Lung (tissue), 11 donors: ENCODE measurements at regions not wholly inside any gene's neighbourhood (a gene's known extent, or its start where the extent isn't known, plus 50 kb on each side); places are given as distances from the start of the nearest gene placed in this dataset.

Experiments used
- ATAC-seq: fragments of 200-7000 bp; cut with Tn5 transposase; one replicate; pipeline ENCODE4 v1.9.1; 2020; ENCODE audit warnings: moderate number of reproducible peaks; ENCODE audit not compliant: insufficient read depth, low FRiP score
- DNase-seq, 3 donors: peaks; one replicate each; pipeline ENCODE4 v3.0.0-alpha.2; 2013 to 2017
- H3K27ac ChIP-seq, 2 donors: one replicate each; pipeline ENCODE4 v1.5.1; 2013; ENCODE audit warnings: mild to moderate bottlenecking in 2 of 2, moderate library complexity in 2 of 2, control low read depth in 1 of 2, inconsistent platforms in 1 of 2, low read depth in 1 of 2, low read length in 1 of 2
- H3K27me3 ChIP-seq, 3 donors: one replicate each; pipeline ENCODE4 v1.5.1; 2013; ENCODE audit warnings: low read length in 2 of 3; ENCODE audit not compliant: control insufficient read depth in 3 of 3, insufficient read depth in 3 of 3
- H3K36me3 ChIP-seq, 4 donors: one replicate each; pipeline ENCODE4 v1.5.1; 2013; ENCODE audit warnings: low read length in 4 of 4, mild to moderate bottlenecking in 1 of 4, moderate library complexity in 1 of 4; ENCODE audit not compliant: control insufficient read depth in 4 of 4, insufficient read depth in 4 of 4
- H3K4me1 ChIP-seq, 5 donors: one replicate each; pipeline ENCODE4 v1.5.1; 2013; ENCODE audit warnings: low read length in 5 of 5, mild to moderate bottlenecking in 2 of 5, moderate library complexity in 1 of 5; ENCODE audit not compliant: control insufficient read depth in 5 of 5, insufficient read depth in 5 of 5
- H3K4me3 ChIP-seq: one replicate; pipeline ENCODE4 v1.5.1; 2013; ENCODE audit warnings: mild to moderate bottlenecking, control low read depth, moderate library complexity
- H3K9ac ChIP-seq, 2 donors: one replicate each; pipeline ENCODE4 v1.5.1; 2013; ENCODE audit warnings: low read length in 2 of 2, control low read depth in 1 of 2; ENCODE audit not compliant: insufficient read depth in 1 of 2
- H3K9me3 ChIP-seq, 4 donors: one replicate each; pipeline ENCODE4 v1.5.1; 2013; ENCODE audit warnings: low read length in 3 of 4, mild to moderate bottlenecking in 1 of 4, moderate library complexity in 1 of 4; ENCODE audit not compliant: control insufficient read depth in 4 of 4, insufficient read depth in 3 of 4
- WGBS, 2 donors: extraction: QIAGEN DNeasy Blood & Tissue Kit; methylation state at CpG; one replicate each; pipeline ENCODE4 v1.1.7; 2013; 5-methylcytosine and 5-hydroxymethylcytosine counted together
- TF ChIP-seq, protein P1 (sequence below): IDR thresholded peaks from 2 replicates; pipeline ENCODE4 v1.5.1; 2012; ENCODE audit warnings: mild to moderate bottlenecking; ENCODE audit errors: control extremely low read depth, extremely low read depth
- donor health status: control.
- donor health status: control.
- donor health status: Bipolar disorder and iron deficiency.
- donor health status: healthy.
- donor health status: DM: yes; HTN: yes; CAD: no.

DNA sequence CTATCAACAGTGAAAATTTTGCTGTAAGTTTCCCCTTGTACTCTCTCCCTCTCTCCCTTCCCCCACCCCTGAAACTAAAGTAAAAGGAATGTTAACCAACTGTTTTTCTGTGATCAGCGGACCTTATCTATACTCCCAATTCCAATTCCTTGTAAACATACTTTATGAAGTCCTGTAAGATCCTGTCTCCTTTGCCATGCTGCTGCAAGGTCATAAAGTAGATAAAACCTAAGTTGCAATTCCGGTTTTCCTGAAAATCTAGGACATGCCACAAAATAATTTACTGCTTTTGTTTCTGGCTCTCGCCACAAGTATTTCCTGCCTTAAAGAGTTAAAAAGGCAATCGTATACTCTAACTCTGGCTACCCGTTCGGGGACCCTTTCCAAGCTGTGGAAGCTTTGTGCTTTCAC is 1469.0 kb downstream of the LRRC4C start:
- TF ChIP-seq, protein P1, sequence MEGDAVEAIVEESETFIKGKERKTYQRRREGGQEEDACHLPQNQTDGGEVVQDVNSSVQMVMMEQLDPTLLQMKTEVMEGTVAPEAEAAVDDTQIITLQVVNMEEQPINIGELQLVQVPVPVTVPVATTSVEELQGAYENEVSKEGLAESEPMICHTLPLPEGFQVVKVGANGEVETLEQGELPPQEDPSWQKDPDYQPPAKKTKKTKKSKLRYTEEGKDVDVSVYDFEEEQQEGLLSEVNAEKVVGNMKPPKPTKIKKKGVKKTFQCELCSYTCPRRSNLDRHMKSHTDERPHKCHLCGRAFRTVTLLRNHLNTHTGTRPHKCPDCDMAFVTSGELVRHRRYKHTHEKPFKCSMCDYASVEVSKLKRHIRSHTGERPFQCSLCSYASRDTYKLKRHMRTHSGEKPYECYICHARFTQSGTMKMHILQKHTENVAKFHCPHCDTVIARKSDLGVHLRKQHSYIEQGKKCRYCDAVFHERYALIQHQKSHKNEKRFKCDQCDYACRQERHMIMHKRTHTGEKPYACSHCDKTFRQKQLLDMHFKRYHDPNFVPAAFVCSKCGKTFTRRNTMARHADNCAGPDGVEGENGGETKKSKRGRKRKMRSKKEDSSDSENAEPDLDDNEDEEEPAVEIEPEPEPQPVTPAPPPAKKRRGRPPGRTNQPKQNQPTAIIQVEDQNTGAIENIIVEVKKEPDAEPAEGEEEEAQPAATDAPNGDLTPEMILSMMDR = no peak
- H3K27ac ChIP-seq = no peak overlapping the region
- 9 to 19% methylated on average over 6 of the region's 6 CpGs for WGBS, 2 donors
- DNase-seq = peak in 2 of 3 donors; percentile 35 to 42
- no peak for ATAC-seq
- no peaks in the 10 kb centered on the region for H3K36me3 ChIP-seq
- no peaks in the 10 kb centered on the region for H3K27me3 ChIP-seq
- H3K9me3 ChIP-seq = peaks cover 0 to 1% (median 0%) of the 10 kb centered on the region in 4 donors
- no peak overlapping the region for H3K9ac ChIP-seq
- H3K4me3 ChIP-seq = no peak overlapping the region
- H3K4me1 ChIP-seq = peaks cover 0 to 5% (median 0%) of the 10 kb centered on the region in 5 donors

GRCh38 chr11:39975091-39975490 is 1484.4 kb downstream of the LRRC4C start:
- TF ChIP-seq, protein P1 = no peak
- Histone ChIP-seq H3K27me3 (no peaks in the 10 kb centered on the region), H3K27ac (no peak overlapping the region), H3K9me3 (no peaks in the 10 kb centered on the region), H3K4me3 (no peak overlapping the region), H3K4me1 (no peaks in the 10 kb centered on the region), H3K9ac (no peak overlapping the region), H3K36me3 (no peaks in the 10 kb centered on the region)
- 92 to 94% methylated on average over 1 of the region's 1 CpG for WGBS, 2 donors
- DNase-seq (no peak), ATAC-seq (no peak)

DNA sequence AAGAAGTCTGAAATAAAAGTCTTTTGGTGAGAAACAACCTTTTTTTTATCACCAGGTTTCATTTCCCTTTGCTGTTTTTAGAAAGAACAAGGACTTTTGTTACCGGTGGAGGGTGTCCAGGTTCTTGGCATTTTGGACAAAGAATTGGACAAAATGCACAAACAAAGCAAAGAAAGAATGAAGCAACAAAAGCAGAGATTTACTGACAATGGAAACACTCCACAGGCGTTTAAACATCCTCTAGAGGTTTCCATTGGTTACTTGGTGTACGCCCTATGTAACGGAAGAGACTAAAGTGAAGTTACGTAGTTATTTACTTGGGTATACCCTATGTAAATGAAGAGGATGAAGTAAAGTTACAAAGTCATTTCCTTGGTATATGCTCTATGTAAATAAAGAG is 1487.0 kb downstream of the LRRC4C start:
- Histone ChIP-seq H3K9me3 (no peaks in the 10 kb centered on the region), H3K4me3 (no peak overlapping the region), H3K27ac (no peak overlapping the region), H3K9ac (no peak overlapping the region), H3K36me3 (no peaks in the 10 kb centered on the region), H3K27me3 (no peaks in the 10 kb centered on the region), H3K4me1 (no peaks in the 10 kb centered on the region)
- DNase-seq = peak in 1 of 3 donors; percentile 29
- TF ChIP-seq, protein P1 = no peak
- 71 to 73% methylated on average over 5 of the region's 5 CpGs for WGBS, 2 donors
- no peak for ATAC-seq

DNA sequence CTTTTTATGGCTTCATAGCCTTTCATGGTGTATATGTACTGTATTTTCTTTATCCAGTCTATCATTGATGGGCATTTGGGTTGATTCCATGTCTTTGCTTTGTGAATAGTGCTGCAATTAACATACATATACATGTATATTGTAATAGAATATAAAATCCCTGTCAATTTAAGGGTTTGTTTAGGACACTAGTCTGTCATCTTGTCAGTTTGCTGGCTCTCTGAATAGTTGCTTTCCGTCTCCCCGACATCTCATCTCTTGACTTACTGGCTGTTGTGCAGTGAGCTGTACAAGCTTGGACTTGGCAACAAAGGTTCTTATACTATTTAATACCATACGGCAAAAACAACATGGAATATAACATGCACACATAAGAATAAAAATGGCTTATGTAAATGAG is 1487.5 kb downstream of the LRRC4C start:
- H3K27ac ChIP-seq = no peak overlapping the region
- no peaks in the 10 kb centered on the region for H3K36me3 ChIP-seq
- no peak overlapping the region for H3K9ac ChIP-seq
- no peak overlapping the region for H3K4me3 ChIP-seq
- ATAC-seq (no peak), DNase-seq (no peak)
- H3K9me3 ChIP-seq = no peaks in the 10 kb centered on the region
- H3K4me1 ChIP-seq = no peaks in the 10 kb centered on the region
- no peaks in the 10 kb centered on the region for H3K27me3 ChIP-seq
- TF ChIP-seq, protein P1 = no peak
- 68 to 85% methylated on average over 3 of the region's 3 CpGs for WGBS, 2 donors
